ENCODE measurements at regions not wholly inside any gene's neighbourhood (a gene's known extent, or its start where the extent isn't known, plus 50 kb on each side); places are given as distances from the start of the nearest gene placed in this dataset.

GRCh38 chr7:46547044-46547443, 626.0 kb upstream of the IGFBP3 start:
- TF ChIP-seq POLR2A (IDR thresholded peaks at IDR 0.05; ENCODE audit: low read depth, low read length) (no peak), POLR2AphosphoS5 (IDR thresholded peaks at IDR 0.05; ENCODE audit: low read depth, low read length) (no peak), TAF1 (IDR thresholded peaks at IDR 0.05; ENCODE audit: low read depth, low read length) (no peak)
